ENCODE measurements at regions not wholly inside any gene's neighbourhood (a gene's known extent, or its start where the extent isn't known, plus 50 kb on each side); places are given as distances from the start of the nearest gene placed in this dataset.
"Not testable (repeated sequence)": the region's sequence is repeated elsewhere in the genome, so short reads cannot be mapped to it uniquely, and the experiment has no call there.

GRCh38 chr6:71733970-71734899, 152.1 kb upstream of the RIMS1 start:
- DNase-seq: no peak

- DNase-seq: no peak
These were observed 148.4 kb upstream of the RIMS1 start for GRCh38 chr6:71737953-71738352.

DNA sequence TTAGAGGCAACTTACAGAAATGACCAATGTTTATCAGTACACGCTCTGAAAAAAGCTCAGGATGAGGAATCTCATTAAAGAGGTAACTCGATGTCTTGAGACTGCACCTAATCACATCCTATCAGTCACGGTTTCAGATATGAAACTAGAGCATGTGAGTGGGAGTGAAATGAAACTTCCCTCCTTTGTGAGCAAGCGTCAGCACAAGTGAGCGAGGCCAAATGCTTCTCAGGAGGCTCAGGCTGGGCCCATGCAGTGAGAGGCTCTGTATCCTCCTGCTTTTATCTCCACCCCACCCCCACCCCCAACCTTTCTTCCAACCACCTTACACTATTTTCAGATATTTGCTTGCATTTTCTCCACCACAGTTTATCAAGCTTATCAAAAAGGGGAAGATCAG, 140.8 kb upstream of the RIMS1 start:
- DNase-seq: no peak

DNA sequence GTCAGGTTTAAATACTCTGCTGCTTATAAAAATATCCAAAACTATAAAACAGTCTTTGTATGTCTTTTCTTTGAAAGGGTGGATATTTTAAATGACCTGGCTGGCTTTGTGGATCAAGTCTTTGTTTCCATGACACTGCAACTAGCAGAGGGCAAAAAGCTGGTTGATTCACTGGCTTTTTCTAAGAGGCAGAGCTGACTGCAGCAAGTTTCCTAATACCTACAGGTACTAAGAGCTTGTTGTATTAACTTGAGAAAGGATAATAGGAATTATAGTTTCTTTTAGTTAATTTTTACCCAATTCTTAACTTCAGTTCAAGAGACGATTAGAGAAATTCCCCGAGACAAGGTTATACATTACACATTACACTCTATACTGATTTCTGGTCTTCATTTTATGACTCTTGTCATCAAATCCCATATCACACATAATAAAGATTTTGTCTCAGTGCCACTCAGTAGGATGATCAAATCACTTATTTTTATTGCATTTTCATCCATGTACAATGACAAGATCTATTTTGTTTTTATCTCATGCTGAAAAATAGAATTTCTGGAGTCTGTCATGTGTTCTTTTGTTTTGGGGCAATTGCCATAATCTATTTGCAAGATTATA, 120.1 kb upstream of the RIMS1 start:
- no peak for DNase-seq

- DNase-seq: no peak
These were observed 119.6 kb upstream of the RIMS1 start for GRCh38 chr6:71766796-71767195.

DNA sequence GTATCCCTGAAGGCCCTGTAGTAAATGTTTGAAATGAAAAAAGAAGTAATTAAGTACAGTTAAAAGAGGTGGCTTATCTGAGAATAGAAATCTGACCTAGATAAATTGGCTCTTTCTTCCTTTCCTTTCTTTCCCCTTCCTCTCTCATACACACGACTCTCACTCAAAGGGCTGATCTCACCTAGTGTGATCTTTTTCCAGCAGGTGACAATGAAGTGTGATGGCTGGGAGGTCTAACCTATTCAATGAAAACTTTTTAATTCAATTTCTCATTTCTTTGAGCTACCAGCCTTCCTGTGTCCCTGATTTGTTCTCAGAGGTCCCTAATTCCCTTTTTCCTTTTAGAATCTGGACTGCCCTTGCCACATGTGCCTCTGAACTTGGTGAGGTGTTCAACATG, 118.0 kb upstream of the RIMS1 start:
- no peak for DNase-seq

DNA sequence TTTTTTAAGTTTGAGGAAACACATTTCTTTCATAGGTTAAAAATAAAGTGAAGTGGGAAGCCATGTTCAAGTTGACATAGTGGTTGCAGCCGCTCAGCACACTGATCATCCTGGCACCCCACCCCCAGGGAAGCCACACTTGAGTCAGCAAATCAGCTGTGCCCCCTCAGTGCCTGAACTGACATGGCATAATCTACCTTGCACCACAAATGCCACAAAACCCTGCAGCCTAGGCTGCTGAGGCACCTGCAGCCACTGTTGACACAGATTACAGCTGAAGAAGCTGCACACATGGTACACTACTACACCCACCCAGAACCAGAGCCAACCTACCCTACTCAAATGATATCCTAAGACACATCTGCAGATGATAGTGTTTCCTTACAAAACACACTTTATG, 77.5 kb upstream of the RIMS1 start:
- DNase-seq: no peak

GRCh38 chr6:71810880-71811279, 75.5 kb upstream of the RIMS1 start:
- no peak for DNase-seq

GRCh38 chr6:71822625-71823024, 63.7 kb upstream of the RIMS1 start:
- no peak for DNase-seq

DNA sequence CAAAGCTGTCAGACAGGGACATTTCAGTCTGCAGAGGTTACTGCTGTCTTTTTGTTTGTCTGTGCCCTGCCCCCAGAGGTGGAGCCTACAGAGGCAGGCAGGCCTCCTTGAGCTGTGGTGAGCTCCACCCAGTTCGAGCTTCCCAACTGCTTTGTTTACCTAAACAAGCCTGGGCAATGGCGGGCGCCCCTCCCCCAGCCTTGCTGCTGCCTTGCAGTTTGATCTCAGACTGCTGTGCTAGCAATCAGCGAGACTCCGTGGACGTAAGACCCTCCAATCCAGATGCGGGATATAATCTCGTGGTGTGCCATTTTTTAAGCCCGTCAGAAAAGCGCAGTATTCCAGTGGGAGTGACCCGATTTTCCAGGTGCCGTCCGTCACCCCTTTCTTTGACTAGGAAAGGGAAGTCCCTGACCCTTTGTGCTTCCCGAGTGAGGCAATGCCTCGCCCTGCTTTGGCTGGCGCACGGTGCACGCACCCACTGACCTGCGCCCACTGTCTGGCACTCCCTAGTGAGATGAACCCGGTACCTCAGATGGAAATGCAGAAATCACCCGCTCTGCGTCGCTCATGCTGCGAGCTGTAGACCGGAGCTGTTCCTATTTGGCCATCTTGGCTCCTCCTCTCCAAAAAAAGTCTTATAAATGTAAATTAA, 54.1 kb upstream of the RIMS1 start:
- not testable (repeated sequence) for DNase-seq

All from NCI-H69 (cell line).